ENCODE measurements at regions not wholly inside any gene's neighbourhood (a gene's known extent, or its start where the extent isn't known, plus 50 kb on each side); places are given as distances from the start of the nearest gene placed in this dataset.

- Histone ChIP-seq H3K9ac (ENCODE audit: low read length) (no peak overlapping the region), H3K4me2 (ENCODE audit: low read length) (no peak overlapping the region), H3K4me3 (ENCODE audit: low read depth, low read length, poor library complexity, severe bottlenecking) (no peak overlapping the region), H3K9me3 (ENCODE audit: low read length) (no peaks in the 10 kb centered on the region), H3K79me2 (ENCODE audit: insufficient read depth, low read length) (no peaks in the 10 kb centered on the region), H4K20me1 (ENCODE audit: insufficient read depth, low read length) (no peaks in the 10 kb centered on the region), H2AFZ (ENCODE audit: low read length) (no peak overlapping the region), H3K9me2 (ENCODE audit: low read depth, low read length) (no peaks in the 10 kb centered on the region), H3F3A (ENCODE audit: insufficient read depth, low read length) (no peaks in the 10 kb centered on the region), H3K27ac (ENCODE audit: low read depth, low read length, poor library complexity, severe bottlenecking) (no peak overlapping the region), H3K27me3 (ENCODE audit: insufficient read depth, low read length) (no peaks in the 10 kb centered on the region), H3K4me1 (ENCODE audit: insufficient read depth, low read length, severe bottlenecking) (no peaks in the 10 kb centered on the region), H3K36me3 (ENCODE audit: insufficient read depth, low read length) (no peaks in the 10 kb centered on the region)
- TF ChIP-seq EZH2 (IDR thresholded peaks at IDR 0.05; ENCODE audit: borderline replicate concordance, low read length): no peak
- TF ChIP-seq, protein P1, sequence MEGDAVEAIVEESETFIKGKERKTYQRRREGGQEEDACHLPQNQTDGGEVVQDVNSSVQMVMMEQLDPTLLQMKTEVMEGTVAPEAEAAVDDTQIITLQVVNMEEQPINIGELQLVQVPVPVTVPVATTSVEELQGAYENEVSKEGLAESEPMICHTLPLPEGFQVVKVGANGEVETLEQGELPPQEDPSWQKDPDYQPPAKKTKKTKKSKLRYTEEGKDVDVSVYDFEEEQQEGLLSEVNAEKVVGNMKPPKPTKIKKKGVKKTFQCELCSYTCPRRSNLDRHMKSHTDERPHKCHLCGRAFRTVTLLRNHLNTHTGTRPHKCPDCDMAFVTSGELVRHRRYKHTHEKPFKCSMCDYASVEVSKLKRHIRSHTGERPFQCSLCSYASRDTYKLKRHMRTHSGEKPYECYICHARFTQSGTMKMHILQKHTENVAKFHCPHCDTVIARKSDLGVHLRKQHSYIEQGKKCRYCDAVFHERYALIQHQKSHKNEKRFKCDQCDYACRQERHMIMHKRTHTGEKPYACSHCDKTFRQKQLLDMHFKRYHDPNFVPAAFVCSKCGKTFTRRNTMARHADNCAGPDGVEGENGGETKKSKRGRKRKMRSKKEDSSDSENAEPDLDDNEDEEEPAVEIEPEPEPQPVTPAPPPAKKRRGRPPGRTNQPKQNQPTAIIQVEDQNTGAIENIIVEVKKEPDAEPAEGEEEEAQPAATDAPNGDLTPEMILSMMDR (IDR thresholded peaks at IDR 0.05; ENCODE audit: low read length): no peak
Observed at GRCh38 chr9:13718086-13718485, 438.6 kb upstream of the MPDZ start.

GRCh38 chr9:13717322-13718054, 438.0 kb upstream of the MPDZ start:
- Histone ChIP-seq H3K9me3 (ENCODE audit: low read length) (no peaks in the 10 kb centered on the region), H3K36me3 (ENCODE audit: insufficient read depth, low read length) (no peaks in the 10 kb centered on the region), H3K4me2 (ENCODE audit: low read length) (no peak overlapping the region), H4K20me1 (ENCODE audit: insufficient read depth, low read length) (no peaks in the 10 kb centered on the region), H2AFZ (ENCODE audit: low read length) (no peak overlapping the region), H3K27ac (ENCODE audit: low read depth, low read length, poor library complexity, severe bottlenecking) (no peak overlapping the region), H3K27me3 (ENCODE audit: insufficient read depth, low read length) (no peaks in the 10 kb centered on the region), H3K9ac (ENCODE audit: low read length) (no peak overlapping the region), H3F3A (ENCODE audit: insufficient read depth, low read length) (no peaks in the 10 kb centered on the region), H3K4me3 (ENCODE audit: low read depth, low read length, poor library complexity, severe bottlenecking) (no peak overlapping the region), H3K9me2 (ENCODE audit: low read depth, low read length) (no peaks in the 10 kb centered on the region), H3K4me1 (ENCODE audit: insufficient read depth, low read length, severe bottlenecking) (no peaks in the 10 kb centered on the region), H3K79me2 (ENCODE audit: insufficient read depth, low read length) (no peaks in the 10 kb centered on the region)
- no peak for TF ChIP-seq EZH2 (IDR thresholded peaks at IDR 0.05; ENCODE audit: borderline replicate concordance, low read length)
- TF ChIP-seq, protein P1 (IDR thresholded peaks at IDR 0.05; ENCODE audit: low read length): no peak

GRCh38 chr9:13716601-13717321, 437.3 kb upstream of the MPDZ start:
- Histone ChIP-seq H3K36me3 (ENCODE audit: insufficient read depth, low read length) (no peaks in the 10 kb centered on the region), H3K4me2 (ENCODE audit: low read length) (no peak overlapping the region)

More at GRCh38 chr9:13716601-13717321, 437.3 kb upstream of the MPDZ start:
- Histone ChIP-seq H4K20me1 (ENCODE audit: insufficient read depth, low read length) (no peaks in the 10 kb centered on the region), H3K4me3 (ENCODE audit: low read depth, low read length, poor library complexity, severe bottlenecking) (no peak overlapping the region), H3K4me1 (ENCODE audit: insufficient read depth, low read length, severe bottlenecking) (no peaks in the 10 kb centered on the region), H2AFZ (ENCODE audit: low read length) (no peak overlapping the region), H3K27me3 (ENCODE audit: insufficient read depth, low read length) (no peaks in the 10 kb centered on the region), H3K9ac (ENCODE audit: low read length) (no peak overlapping the region), H3K9me2 (ENCODE audit: low read depth, low read length) (no peaks in the 10 kb centered on the region), H3K79me2 (ENCODE audit: insufficient read depth, low read length) (no peaks in the 10 kb centered on the region), H3F3A (ENCODE audit: insufficient read depth, low read length) (no peaks in the 10 kb centered on the region), H3K27ac (ENCODE audit: low read depth, low read length, poor library complexity, severe bottlenecking) (no peak overlapping the region), H3K9me3 (ENCODE audit: low read length) (no peaks in the 10 kb centered on the region)
- TF ChIP-seq, protein P1 (IDR thresholded peaks at IDR 0.05; ENCODE audit: low read length): no peak
- TF ChIP-seq EZH2 (IDR thresholded peaks at IDR 0.05; ENCODE audit: borderline replicate concordance, low read length): no peak
